ENCODE measurements at regions not wholly inside any gene's neighbourhood (a gene's known extent, or its start where the extent isn't known, plus 50 kb on each side); places are given as distances from the start of the nearest gene placed in this dataset.

GRCh38 chr22:47539374-47539773, 776.9 kb downstream of the TBC1D22A start:
- intact Hi-C loops (cut with DNase I; ENCODE audit: low total_unique reads) = no loop called here
- 92 to 94% (median 94%) methylated on average over 12 of the region's 12 CpGs for WGBS, 5 donors

GRCh38 chr22:47535681-47536080, 773.2 kb downstream of the TBC1D22A start:
- 86 to 97% (median 91%) methylated on average over 13 of the region's 13 CpGs for WGBS, 5 donors
- DNase-seq = no peak
- Histone ChIP-seq H3K4me1 (peaks cover 0 to 21% (median 8%) of the 10 kb centered on the region in 4 donors), H3K4me3 (no peak overlapping the region), H3K27me3 (no peaks in the 10 kb centered on the region), H3K9me3 (no peaks in the 10 kb centered on the region), H3K36me3 (no peaks in the 10 kb centered on the region), H3K27ac (no peak overlapping the region)
- intact Hi-C loops (cut with DNase I; ENCODE audit: low total_unique reads) = no loop called here
- no peak for TF ChIP-seq CTCF (IDR thresholded peaks at IDR 0.05)
- TF ChIP-seq POLR2AphosphoS5 (IDR thresholded peaks at IDR 0.05) = no peak
- no peak for TF ChIP-seq EP300 (IDR thresholded peaks at IDR 0.05)
- no peak for TF ChIP-seq POLR2A (IDR thresholded peaks at IDR 0.05)

More at GRCh38 chr22:47539374-47539773, 776.9 kb downstream of the TBC1D22A start:
- H3K4me1 ChIP-seq = peaks cover 0 to 16% (median 5%) of the 10 kb centered on the region in 4 donors
- no peaks in the 10 kb centered on the region for H3K27me3 ChIP-seq
- no peak overlapping the region for H3K4me3 ChIP-seq
- no peaks in the 10 kb centered on the region for H3K9me3 ChIP-seq
- H3K36me3 ChIP-seq = no peaks in the 10 kb centered on the region
- H3K27ac ChIP-seq = no peak overlapping the region
- no peak for DNase-seq
- TF ChIP-seq POLR2A (IDR thresholded peaks at IDR 0.05) = no peak
- TF ChIP-seq EP300 (IDR thresholded peaks at IDR 0.05) = no peak
- no peak for TF ChIP-seq CTCF (IDR thresholded peaks at IDR 0.05)
- no peak for TF ChIP-seq POLR2AphosphoS5 (IDR thresholded peaks at IDR 0.05)

DNA sequence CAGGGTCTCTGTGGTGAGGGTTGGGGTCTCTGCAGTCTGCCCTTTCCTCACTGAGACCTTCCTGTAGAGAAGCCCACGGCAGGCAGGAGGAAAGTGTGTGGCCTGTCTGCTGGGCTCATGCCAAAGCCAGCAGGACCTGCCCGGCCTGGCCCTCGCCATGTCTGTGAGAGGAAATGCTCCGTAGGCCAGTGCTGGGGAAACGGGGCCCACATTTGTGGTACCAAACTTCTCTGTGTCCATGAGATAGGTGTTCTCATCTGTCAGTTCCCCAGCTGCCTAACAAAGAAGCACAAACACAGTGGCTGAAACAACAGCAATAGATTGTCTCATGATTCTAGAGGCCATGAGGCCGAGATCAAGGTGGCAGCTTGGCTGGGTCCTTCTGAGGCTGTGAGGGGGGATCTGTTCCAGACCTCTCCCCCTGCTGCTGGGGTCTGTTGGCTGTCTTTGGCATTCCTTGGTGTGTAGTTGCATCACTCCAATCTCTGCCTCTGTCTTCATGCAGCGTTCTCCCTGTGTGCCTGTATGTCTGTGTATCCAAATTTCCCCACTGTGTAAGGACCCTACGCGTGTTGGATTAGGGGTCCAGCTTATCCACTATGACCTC, 772.5 kb downstream of the TBC1D22A start:
- intact Hi-C loops (cut with DNase I; ENCODE audit: low total_unique reads) = no loop called here
- Histone ChIP-seq H3K36me3 (no peaks in the 10 kb centered on the region), H3K27me3 (no peaks in the 10 kb centered on the region), H3K9me3 (no peaks in the 10 kb centered on the region), H3K4me1 (peaks cover 0 to 21% (median 8%) of the 10 kb centered on the region in 4 donors), H3K4me3 (no peak overlapping the region), H3K27ac (peak overlapping the region in 2 of 5 donors; percentile 30 to 70)
- WGBS, 5 donors = 65 to 79% (median 73%) methylated on average over 8 to 9 of the region's 9 CpGs
- DNase-seq = peak in 1 of 2 donors; percentile 8
- no peak for TF ChIP-seq POLR2A (IDR thresholded peaks at IDR 0.05)
- no peak for TF ChIP-seq POLR2AphosphoS5 (IDR thresholded peaks at IDR 0.05)
- no peak for TF ChIP-seq CTCF (IDR thresholded peaks at IDR 0.05)
- TF ChIP-seq EP300 (IDR thresholded peaks at IDR 0.05) = no peak

- Histone ChIP-seq H3K36me3 (no peaks in the 10 kb centered on the region), H3K9me3 (no peaks in the 10 kb centered on the region), H3K4me1 (peaks cover 0 to 21% (median 8%) of the 10 kb centered on the region in 4 donors), H3K27me3 (no peaks in the 10 kb centered on the region), H3K4me3 (no peak overlapping the region), H3K27ac (peak overlapping the region in 2 of 5 donors; percentile 30 to 70)
- WGBS, 5 donors = 59 to 64% (median 61%) methylated on average over 11 of the region's 11 CpGs
- DNase-seq = peak in 1 of 2 donors; percentile 83
- intact Hi-C loops (cut with DNase I; ENCODE audit: low total_unique reads) = no loop called here
- TF ChIP-seq POLR2A (IDR thresholded peaks at IDR 0.05) = no peak
- no peak for TF ChIP-seq POLR2AphosphoS5 (IDR thresholded peaks at IDR 0.05)
- no peak for TF ChIP-seq EP300 (IDR thresholded peaks at IDR 0.05)
- no peak for TF ChIP-seq CTCF (IDR thresholded peaks at IDR 0.05)
Observed at GRCh38 chr22:47533961-47534803, 771.7 kb downstream of the TBC1D22A start.
